ENCODE measurements at regions not wholly inside any gene's neighbourhood (a gene's known extent, or its start where the extent isn't known, plus 50 kb on each side); places are given as distances from the start of the nearest gene placed in this dataset.

GRCh38 chr4:18556402-18556801 is 534.8 kb upstream of the LCORL start:
- CTCF ChIA-PET, result interaction anchor here (1.2 to 1.4 kb wide), 2 partner anchors 10 to 11 kb away, joined by 3 read pairs; no protein-coding TSS in a partner anchor
- POLR2A ChIA-PET, result no interaction called here
- TF ChIP-seq CTCF (IDR thresholded peaks at IDR 0.05; ENCODE audit: control extremely low read depth, extremely low read depth, low read depth, missing control alignments), result no peak
- no peak for DNase-seq (ENCODE audit: extremely low spot score)

- no peak for DNase-seq (ENCODE audit: extremely low spot score)
- TF ChIP-seq CTCF (IDR thresholded peaks at IDR 0.05; ENCODE audit: control extremely low read depth, extremely low read depth, low read depth, missing control alignments), result no peak
- ChIA-PET CTCF (no interaction called here), POLR2A (no interaction called here)
Measured at GRCh38 chr4:18540349-18540748, 518.8 kb upstream of the LCORL start.

GRCh38 chr4:18538121-18538520 is 516.6 kb upstream of the LCORL start:
- POLR2A ChIA-PET, result no interaction called here
- CTCF ChIA-PET, result interaction anchor here (1.6 kb wide), 1 partner anchor 21 kb away, joined by 5 read pairs; no protein-coding TSS in a partner anchor
- no peak for TF ChIP-seq CTCF (IDR thresholded peaks at IDR 0.05; ENCODE audit: control extremely low read depth, extremely low read depth, low read depth, missing control alignments)
- no peak for DNase-seq (ENCODE audit: extremely low spot score)

- ChIA-PET POLR2A (no interaction called here), CTCF (no interaction called here)
- no peak for TF ChIP-seq CTCF (IDR thresholded peaks at IDR 0.05; ENCODE audit: control extremely low read depth, extremely low read depth, low read depth, missing control alignments)
- no peak for DNase-seq (ENCODE audit: extremely low spot score)
Measured at GRCh38 chr4:18536428-18536827, 514.9 kb upstream of the LCORL start.

- DNase-seq (ENCODE audit: extremely low spot score), result no peak
- ChIA-PET CTCF (no interaction called here), POLR2A (no interaction called here)
- TF ChIP-seq CTCF (IDR thresholded peaks at IDR 0.05; ENCODE audit: control extremely low read depth, extremely low read depth, low read depth, missing control alignments), result no peak
Measured at GRCh38 chr4:18535948-18536347, 514.4 kb upstream of the LCORL start.

- POLR2A ChIA-PET, result no interaction called here
- DNase-seq (ENCODE audit: extremely low spot score), result no peak
- TF ChIP-seq CTCF (IDR thresholded peaks at IDR 0.05; ENCODE audit: control extremely low read depth, extremely low read depth, low read depth, missing control alignments), result no peak
- CTCF ChIA-PET, result interaction anchor here (1.7 kb wide), 1 partner anchor 9 kb away, joined by 4 read pairs; no protein-coding TSS in a partner anchor
Measured at GRCh38 chr4:18533262-18533775, 511.8 kb upstream of the LCORL start.

GRCh38 chr4:18531731-18532130 is 510.2 kb upstream of the LCORL start:
- no peak for DNase-seq (ENCODE audit: extremely low spot score)

More at GRCh38 chr4:18531731-18532130, 510.2 kb upstream of the LCORL start:
- CTCF ChIA-PET, result no interaction called here
- POLR2A ChIA-PET, result no interaction called here
- no peak for TF ChIP-seq CTCF (IDR thresholded peaks at IDR 0.05; ENCODE audit: control extremely low read depth, extremely low read depth, low read depth, missing control alignments)

Data from GM10248 (cell line).